ENCODE measurements at regions not wholly inside any gene's neighbourhood (a gene's known extent, or its start where the extent isn't known, plus 50 kb on each side); places are given as distances from the start of the nearest gene placed in this dataset.

DNA sequence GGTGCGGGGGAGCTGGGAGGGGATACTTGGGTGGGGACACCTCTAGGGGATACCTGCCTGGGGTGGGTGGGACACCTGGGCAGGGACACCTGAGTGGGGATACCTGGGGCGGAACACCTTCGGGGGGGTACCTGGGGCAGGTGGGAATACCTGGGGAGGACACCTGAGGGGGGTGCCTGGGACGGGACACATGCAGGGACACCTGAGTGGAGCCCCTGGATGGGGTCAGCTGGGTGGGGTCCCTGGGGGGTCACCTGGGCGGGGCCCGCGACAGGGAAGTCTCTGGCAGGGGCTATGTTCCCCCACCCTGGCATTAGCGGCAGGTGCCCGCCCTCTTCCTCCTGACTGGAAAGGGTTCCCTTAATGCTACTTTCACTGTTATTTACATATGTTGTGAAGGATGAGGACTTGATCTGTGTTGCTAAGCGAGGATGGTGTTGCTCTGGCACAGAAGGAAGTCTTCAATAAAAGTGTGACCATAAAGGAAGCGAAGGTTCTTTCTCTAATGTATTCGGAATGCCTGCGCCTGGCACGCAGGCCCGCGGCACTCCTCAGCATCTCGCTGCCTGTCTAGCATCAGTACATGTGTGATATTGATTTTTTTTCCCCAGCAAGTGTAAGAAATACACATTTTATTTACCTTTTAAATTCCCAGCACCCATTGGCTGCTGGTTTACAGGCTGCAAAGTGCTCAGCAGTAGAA lies 801.7 kb downstream of the BRD1 start:
- DNase-seq, result no peak

DNA sequence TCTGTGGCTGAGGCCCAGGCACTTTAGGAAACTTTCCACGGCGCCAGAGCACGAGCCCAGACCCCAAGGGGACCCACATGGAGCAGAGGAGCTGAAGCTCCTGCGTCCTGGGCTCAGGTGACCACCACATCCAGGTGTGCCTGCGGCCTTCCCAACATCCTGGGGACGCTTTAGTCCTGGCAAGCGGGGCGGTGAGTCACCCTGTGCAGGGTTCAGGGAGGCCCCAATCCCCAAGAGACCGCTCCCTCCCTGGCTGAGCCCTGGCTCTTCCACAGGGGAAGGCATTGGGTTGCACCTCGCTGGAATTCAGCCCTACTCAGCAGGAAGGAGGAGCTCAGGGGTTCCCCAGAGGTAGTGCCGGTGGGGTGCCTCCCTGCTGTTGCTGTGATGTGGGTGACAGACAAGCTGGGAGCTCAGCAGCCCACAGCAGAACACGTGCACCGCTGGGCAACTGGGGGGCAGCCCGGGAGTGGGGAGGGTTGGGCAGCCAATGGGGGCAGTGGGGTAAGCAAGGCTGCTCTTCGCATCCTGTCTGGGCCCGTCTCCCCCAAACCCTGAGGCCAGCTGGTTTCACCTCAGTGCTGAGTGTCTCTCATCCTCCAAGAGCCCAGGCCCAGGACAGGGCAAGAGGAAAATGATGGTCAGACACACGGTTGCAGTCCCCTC lies 802.8 kb downstream of the BRD1 start:
- no peak for DNase-seq

DNA sequence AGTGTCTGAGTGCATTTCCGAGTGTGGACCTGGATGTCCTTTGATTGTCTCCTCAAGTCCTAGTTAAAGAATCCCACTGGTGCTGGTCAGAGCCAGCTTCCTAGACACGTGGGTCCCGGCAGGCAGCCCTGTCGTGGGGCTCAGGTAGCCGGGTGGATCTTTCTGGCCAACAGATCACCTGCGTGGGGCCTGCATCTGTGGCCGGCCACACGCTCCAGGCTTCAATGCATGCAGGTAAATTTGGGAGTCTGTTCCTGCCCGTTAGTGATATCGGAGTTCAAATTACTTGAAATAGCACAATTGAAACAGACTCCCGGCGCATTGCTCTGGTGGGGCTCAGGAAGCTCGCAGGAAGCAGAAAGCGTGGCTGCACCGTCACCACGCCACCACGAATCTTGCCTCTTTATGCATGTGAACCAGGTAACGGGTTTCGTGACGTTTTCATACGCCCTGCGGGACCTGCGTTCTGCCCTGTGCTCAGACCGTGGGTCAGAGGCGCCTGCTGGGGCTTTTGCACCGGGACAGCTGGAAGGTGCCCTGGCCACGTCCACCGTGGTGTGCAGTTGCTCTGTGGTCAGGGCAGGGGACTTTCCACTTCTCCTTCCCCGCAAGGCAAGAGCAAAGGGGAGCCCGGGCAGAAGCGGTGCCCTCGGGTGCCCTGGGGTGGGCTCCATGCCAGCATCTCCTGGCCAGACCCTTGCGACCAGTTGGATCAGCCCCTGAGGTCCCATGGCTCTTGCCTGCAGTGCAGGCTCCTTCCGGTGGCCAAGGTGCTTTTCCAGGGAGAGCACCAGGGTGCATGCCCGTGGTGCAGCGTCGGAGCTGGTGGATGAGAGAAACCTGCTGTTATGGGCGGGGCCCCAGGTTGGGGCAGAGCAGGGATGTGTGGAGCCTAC lies 803.5 kb downstream of the BRD1 start:
- DNase-seq, result no peak

DNA sequence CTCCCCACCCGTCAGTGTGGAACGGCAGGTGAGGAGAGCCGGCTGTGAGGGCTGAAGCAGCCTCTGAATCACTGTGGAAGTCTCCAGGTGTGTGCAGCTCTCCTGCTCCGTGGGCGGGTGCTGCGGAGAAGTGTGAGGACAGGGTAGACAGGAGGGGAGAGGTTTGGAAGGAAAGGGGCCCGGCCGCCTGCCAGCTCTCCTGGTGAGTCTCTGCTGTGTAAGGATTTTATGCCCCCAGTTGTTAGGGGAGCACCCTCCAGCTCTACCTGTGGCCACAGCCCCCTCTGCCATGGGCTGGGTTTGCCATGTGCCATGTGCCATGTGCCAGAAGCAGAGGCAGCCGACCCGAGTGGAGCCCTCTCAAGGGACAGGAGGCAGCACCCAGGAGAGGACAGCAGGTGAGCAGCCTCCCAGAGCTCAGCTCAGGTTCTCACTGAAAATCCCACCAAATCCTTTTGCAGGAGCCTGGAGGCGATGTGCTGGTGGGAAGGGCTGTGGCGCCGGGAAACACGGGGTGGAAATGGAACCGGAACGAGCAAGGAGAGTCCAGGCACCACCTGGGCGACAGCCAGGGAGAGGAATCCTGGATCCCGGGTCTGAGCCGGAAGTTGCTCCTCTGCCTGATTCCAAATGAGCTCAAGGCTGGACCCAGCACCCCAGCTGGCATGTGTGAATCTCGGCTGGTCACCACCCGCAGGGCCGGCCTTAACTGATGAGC lies 804.4 kb downstream of the BRD1 start:
- DNase-seq, result no peak

DNA sequence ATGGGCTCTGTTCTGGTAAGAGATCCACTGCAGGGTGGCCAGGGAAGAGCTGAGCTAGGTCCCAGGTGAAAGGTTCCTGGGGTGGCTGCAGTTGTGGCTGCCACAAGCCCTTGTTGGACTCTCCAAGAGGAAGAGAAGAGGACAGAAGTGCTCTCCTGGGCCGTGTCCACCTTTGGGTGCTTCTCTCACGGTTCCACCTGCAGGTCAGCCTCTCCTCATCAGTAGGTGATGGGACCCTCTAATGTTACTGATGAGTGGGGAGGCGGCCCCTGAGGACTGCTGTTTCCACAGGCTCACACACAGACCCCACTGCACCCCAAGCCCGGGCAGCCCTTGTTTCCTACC lies 804.9 kb downstream of the BRD1 start:
- no peak for DNase-seq

DNA sequence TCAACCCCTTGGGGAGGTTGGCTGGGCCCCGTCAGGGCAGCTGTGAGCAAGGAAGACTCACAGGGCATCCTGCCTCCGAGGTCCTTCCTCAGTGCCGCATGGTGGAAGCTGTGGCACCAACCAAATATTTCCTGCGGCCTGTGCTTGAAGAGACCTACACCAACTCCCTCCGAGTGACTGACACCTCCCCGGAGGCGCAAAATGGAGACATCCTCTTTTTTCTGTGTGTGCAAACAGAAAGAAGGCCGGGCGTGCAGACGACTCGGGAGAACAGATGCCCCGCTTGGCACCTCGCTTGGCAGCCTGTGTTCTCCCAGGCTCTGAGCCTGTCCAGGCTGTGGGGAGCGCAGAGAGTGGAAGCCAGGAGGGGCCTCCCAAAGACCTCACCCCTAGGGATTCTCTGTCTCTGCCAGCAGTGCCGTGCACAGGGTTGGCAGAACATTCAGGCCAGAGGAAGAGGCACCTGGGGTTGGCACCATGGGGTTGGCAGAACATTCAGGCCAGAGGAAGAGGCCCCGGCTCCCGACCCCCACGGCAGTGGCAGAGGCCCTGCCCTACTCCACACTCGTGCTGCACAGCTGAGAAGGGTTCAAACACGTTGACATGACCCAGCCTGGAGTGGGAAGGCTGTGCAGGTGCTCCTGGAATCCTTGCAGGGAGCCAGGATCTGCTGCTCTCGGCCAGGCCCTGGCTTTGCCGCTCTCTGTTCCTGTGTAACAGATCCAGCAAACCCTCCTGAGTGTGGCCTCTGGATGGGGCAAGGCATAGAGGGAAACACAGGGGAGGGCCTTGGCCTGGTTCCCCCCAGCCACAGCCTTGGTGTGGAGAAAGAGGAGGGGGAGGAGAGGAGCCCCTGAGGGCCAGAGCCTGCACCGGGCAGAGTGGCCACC lies 805.5 kb downstream of the BRD1 start:
- no peak for DNase-seq

DNA sequence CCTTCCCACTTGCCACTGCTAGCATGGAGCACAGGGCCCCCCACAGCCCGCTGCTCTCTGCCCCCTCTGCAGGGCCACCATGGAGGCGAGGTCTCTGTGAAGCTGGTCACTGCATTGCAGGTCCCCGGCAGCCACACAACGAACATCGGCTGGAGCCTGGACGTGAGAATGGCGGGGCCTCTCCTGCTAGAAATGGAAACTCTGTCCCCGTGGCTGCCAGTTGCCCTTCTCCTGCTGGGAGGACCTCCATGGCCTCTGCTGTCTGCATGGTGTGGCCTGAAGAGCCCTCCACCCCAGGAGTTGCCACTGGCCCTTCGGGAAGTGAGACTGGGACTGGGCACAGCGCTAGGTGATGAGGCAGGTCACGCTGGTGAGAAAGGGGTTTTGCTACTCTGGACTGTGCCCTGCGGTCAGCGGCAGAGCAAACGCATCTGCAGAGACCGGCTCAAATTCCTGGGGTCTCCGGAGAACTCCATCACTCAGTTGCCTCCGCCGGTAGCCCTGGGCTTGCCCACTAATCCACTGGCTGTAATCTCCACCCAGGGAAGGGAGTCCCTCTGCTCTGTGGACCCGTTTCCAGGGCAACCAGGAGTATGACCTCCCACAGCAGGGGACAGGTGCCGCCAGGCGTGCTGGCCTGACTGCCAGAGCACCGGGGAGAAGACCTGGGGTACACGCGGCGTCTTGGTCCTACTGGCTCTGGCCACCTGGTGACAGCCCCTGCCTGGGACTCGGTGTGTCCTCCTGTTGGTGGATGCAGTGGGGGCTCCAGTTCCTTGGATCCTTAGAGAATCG lies 806.3 kb downstream of the BRD1 start:
- no peak for DNase-seq

DNA sequence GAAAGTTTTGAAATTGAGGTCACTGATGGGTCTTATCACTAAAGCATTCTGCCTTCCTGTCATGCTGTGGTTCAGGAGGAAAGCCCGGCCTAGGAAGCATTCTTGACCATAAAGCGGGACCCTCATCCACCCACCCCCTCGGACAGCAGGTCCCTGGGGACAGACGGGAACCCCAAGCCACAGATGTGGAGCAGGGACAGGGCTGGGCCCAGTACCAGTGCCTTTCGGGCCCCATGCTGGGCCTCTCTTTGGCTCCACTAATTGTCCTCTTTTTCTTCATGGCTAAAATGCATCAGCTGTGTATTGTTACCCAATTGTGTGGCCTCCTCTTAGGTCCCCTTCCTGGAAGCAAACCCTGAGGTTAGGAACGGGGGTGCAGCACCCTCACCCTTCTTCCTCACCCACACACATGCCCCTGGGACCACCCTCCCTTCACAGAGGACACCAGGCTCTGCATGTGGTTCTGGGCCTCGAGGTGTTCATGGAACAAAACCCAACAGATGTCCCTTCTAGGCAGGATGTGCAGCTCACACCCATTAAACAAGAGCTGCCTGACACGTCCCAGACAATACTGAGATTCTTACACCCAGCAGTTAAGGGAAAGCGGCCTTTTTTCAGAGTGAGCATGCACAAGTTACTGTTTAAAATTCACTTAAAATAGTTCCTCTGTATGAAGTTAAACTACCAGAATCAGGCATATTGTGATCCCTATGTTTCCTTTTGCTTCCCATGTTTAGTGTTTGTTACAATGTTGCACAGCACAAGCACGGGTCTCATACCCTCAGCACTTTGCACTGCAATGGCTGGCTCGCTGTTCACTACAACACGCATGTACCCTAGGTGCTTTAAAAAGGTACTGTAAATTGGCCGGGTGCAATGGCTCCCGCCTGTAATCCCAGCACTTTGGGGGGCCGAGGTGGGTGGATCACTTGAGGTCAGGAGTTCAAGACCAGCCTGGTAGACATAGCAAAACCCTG lies 807.6 kb downstream of the BRD1 start:
- DNase-seq, result no peak

DNA sequence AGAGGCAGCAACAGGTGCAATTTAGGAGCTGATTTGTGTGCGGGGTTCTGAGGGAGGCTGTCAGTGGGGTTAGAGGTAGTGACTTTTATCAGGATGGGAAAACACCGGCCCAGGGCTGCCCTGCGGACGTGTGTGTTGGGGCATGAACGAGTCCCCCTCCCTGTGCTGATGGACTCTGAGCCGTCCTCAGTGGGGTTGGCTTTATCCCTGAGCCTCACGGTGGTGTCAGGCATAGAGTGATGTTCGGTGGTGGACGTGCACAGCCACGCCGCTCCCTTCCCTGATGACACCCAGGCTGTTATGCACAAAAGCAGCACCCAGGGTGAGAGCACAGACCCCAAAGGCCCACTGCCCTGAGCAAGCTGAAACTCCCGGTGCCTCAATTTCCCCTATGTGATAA lies 809.1 kb downstream of the BRD1 start:
- no peak for DNase-seq

DNA sequence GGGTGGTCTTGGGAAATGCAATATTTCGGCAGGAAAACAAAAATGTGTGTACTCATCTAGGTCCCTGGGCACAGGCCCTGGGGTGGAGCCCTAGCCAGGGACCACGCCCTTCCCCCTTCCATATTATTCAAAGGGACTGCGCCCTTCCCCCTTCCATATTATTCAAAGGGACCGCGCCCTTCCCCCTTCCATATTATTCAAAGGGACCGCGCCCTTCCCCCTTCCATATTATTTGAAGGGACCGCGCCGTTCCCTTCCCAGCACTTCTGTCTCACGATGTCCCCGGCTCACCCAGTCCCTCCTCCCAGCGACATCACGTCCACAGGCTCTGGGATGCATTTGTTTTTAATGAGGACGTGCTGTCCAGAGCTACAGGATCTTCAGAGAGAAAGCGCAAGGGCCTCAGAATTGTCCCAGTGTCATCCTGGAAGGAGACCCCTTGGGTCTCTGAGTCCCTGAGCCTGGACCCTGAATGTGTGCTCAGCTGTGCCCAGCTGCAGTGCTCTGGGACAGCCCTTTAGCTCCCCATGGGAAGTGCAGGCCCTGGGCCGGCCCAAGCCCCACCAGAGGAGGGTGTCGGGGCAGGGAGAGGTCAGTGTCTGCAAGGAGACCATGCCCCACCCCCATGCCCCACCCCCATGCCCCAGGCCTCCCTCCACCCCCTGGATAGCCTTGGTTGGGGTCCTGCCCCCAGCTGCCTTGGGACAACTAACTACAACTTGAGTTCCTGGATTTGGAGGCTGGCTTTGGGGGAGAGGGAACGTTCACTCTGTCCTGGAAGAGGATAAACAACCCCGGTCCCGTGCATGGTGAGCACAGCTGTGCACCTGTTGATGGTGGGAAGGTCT lies 810.0 kb downstream of the BRD1 start:
- DNase-seq, result no peak

DNA sequence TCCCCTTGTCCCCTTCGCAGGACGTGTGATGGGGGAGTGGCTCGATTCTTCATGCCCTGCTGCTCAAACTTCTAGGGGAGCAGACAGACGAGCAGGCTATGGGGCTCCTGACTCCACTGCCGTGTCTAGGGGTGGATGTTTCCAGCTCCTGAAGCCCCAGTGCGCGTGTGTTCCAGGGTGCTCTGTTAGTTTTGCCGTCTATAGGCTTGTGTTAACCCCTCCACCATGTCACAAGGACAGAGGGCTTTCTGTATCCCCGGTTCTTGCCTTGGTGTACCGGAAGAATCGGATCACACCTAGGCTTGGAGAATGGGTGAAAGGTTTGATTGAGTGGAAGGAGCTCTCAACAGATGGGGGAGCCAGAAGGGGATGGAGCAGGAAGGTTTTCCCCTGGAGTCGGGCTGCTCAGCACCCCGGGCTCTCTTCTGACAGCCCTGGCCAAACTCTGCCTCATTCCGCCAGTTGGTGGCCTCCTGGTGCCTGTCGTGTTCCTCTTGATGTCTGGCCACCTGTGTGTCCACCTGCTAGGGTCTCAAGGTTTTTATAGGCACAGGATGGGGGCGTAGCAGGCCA lies 810.7 kb downstream of the BRD1 start:
- no peak for DNase-seq

DNA sequence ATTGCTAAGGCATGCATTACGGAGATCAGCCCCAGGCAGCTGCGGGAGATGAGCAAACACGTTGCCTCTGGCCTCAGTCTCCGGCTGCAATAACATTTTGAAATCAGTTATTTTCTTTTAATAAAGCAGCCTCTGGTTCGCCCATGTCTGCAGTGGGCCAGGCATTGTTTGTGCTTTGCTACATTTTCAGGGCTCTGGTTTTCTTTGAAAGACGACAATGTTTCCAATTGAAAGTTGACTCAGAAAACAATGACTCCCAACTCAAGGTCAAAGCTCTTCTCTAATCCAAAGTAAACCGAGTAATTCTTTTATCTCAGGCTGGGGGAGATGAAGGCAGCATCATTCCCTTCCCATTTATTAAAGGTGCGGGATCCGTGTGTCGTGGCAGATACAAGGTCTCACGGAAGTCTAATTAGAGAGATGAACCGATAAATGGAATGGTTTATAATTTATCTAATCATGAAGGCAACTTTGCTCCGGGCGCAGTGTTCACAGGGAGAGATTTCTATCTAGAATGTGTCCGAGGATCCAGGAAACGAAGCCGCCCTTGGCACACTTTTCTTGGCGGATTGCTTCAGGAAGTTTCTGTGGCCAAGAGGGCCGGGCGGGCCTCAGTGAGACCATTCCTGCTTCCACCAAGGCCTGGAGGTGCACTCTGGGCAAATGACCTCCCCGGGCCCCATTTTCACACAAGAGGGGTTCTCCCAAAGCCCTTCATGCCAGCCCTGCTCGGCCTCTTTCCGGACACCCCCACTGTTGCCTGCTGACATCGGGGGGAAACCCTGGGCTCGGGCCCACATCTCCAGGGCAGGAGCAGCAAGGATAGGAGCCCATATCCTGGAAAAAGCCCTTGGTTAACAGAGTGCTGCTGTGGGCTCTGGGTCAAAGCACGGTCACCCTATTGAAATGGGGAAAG lies 811.4 kb downstream of the BRD1 start:
- no peak for DNase-seq

DNA sequence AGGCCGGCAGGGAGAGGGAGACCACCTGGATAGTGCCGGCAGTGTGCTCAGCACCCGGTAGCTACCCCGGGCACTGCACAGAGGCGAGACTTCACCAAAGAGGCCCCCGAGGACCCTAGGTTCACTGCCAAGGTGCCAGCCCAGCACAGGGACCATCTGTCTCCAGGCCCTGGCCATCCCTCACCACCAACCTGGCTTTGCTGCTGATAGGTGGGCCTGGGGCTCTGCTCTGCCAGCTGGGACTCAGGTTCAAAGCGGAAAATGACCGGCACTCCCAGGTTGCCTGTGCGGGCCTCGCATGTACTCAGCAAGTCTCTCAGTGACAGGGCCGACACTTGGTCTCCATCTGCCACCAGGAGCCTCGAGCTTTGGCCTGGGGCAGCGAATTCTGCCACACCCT lies 812.2 kb downstream of the BRD1 start:
- DNase-seq, result no peak

DNA sequence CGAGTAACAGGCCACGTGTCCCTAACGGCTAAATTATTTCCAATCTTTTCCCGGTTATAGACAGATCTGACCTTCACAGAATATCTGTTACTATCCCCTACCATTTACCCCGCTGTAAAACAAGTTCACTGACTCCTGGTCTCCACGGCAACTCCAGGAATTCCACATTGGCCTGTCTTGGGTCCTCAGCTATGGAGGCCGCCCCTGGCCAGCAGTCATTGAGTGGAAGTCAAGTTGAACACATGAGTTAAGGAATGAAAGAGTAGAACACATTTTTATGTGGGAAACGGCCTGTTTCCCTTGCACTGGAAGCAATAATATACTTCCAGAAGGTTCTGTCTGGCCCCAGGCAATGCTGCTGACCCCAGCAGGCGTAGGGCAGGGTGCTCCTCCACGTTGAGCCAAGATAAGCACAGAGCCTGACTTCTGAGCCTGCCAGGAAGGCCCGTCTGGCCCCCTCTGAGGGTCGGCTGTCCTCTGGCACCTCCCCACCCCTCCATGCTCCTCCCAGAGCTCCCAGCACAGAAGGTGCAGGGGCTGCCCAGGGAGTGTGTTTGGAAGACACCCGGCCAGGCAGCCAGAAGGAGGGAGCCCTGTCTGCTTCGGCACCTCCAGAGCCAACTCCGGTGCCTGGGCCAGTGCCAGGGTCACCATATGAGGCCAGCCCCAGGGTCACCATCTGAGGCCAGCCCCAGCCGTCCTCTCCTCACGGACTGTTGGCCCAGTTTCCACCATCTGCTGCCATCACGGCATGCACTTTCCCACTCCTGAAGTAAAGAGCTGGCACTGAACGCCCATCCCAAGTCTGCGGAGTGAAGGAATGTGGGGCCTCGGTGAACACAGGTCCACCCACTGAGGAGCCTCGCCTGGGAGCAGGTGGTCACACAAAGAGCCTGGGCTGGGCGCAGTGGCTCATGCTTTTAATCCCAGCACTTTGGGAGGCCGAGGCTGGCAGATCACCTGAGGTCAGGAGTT lies 813.2 kb downstream of the BRD1 start:
- DNase-seq, result no peak

DNA sequence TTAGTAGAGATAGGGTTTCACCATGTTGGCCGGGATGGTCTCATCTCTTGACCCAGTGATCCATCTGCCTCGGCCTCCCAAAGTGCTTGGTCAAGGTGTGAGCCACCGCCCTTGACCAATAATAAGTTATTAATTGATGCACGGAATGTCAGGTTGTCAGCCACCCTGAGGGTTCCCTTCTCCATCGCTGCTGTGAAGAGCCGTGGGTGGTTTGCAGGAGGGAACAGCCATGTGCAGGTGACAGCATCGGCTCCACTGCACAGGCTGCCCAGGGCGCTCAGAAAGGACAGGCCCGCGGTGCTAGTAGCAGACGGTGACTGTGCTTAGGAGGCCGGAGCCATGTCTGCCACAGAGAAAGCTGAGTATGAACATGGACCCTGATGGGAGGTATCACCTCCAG lies 814.0 kb downstream of the BRD1 start:
- no peak for DNase-seq
